Brain microvascular endothelial cell (primary cell): ENCODE measurements at regions not wholly inside any gene's neighbourhood (a gene's known extent, or its start where the extent isn't known, plus 50 kb on each side); places are given as distances from the start of the nearest gene placed in this dataset.

Source experiments
- DNase-seq: peaks from one replicate; pipeline ENCODE4 v3.0.0-alpha.2; 2020
- H3K27ac ChIP-seq: fragments of 250-450 bp; sonication (Bioruptor Pico); 2 replicates; pipeline ENCODE4 v1.5.1; 2020; ENCODE audit warnings: mild to moderate bottlenecking, moderate library complexity
- H3K27me3 ChIP-seq: fragments of 250-450 bp; sonication (Bioruptor Pico); replicated peaks from 2 replicates; pipeline ENCODE4 v1.5.1; 2020; ENCODE audit warnings: mild to moderate bottlenecking
- H3K36me3 ChIP-seq: fragments of 250-450 bp; sonication (Bioruptor Pico); replicated peaks from 2 replicates; pipeline ENCODE4 v1.5.1; 2020; ENCODE audit warnings: mild to moderate bottlenecking
- H3K4me3 ChIP-seq: 2 replicates; pipeline ENCODE4 v1.5.1; 2011; ENCODE audit warnings: low read depth, mild to moderate bottlenecking, control low read depth, low read length, moderate library complexity
- CTCF ChIP-seq: IDR thresholded peaks from 2 replicates; pipeline ENCODE4 v1.5.1; 2011; ENCODE audit warnings: low read depth, mild to moderate bottlenecking, moderate library complexity, low read length, control low read depth, inconsistent platforms; ENCODE audit errors: missing control alignments
- in situ Hi-C: cut with HindIII; loops from 2 replicates; pipeline ENCODE4 v1.10.0; 2017; ENCODE audit warnings: low sequenced_read_pairs, low pct_ligation_motif_present

GRCh38 chr9:87212605-87213021, 265.3 kb upstream of the GAS1 start:
- no peak for DNase-seq
- in situ Hi-C loops, result no loop called here
- no peak overlapping the region for H3K27ac ChIP-seq
- H3K4me3 ChIP-seq, result no peak overlapping the region
- no peaks in the 10 kb centered on the region for H3K27me3 ChIP-seq
- no peak for TF ChIP-seq CTCF
- H3K36me3 ChIP-seq, result no peaks in the 10 kb centered on the region

GRCh38 chr9:87213948-87214347, 266.6 kb upstream of the GAS1 start:
- no peak for TF ChIP-seq CTCF
- H3K27me3 ChIP-seq, result no peaks in the 10 kb centered on the region
- no peaks in the 10 kb centered on the region for H3K36me3 ChIP-seq
- in situ Hi-C loops, result no loop called here
- H3K27ac ChIP-seq, result no peak overlapping the region
- DNase-seq, result peak; percentile 73
- H3K4me3 ChIP-seq, result no peak overlapping the region

- in situ Hi-C loops, result no loop called here
- H3K4me3 ChIP-seq, result no peak overlapping the region
- no peaks in the 10 kb centered on the region for H3K36me3 ChIP-seq
- H3K27ac ChIP-seq, result no peak overlapping the region
- DNase-seq, result no peak
- no peaks in the 10 kb centered on the region for H3K27me3 ChIP-seq
- TF ChIP-seq CTCF, result no peak
Observed at GRCh38 chr9:87214991-87215390, 267.7 kb upstream of the GAS1 start.

DNA sequence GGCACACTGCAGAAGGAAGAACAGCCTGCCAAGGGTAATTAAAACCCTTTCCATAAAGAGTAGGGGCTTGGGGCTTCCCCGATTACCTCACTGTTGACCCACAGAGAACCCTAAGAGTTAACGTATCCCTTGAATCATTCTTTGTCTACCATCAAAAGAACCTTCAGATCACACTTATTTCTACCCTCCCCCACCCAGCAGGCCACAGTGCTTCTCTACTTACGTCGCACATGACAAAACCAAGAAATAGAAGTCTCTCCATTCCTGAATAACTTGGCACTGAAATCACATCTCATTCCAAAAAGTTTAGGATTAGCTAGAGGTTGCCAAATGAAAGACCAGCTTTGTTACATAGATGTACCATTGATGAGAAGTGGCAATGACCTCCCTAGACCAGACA, 268.7 kb upstream of the GAS1 start:
- Histone ChIP-seq H3K27me3 (no peaks in the 10 kb centered on the region), H3K36me3 (no peaks in the 10 kb centered on the region), H3K27ac (no peak overlapping the region), H3K4me3 (no peak overlapping the region)
- in situ Hi-C loops, result no loop called here
- DNase-seq, result no peak
- TF ChIP-seq CTCF, result no peak

DNA sequence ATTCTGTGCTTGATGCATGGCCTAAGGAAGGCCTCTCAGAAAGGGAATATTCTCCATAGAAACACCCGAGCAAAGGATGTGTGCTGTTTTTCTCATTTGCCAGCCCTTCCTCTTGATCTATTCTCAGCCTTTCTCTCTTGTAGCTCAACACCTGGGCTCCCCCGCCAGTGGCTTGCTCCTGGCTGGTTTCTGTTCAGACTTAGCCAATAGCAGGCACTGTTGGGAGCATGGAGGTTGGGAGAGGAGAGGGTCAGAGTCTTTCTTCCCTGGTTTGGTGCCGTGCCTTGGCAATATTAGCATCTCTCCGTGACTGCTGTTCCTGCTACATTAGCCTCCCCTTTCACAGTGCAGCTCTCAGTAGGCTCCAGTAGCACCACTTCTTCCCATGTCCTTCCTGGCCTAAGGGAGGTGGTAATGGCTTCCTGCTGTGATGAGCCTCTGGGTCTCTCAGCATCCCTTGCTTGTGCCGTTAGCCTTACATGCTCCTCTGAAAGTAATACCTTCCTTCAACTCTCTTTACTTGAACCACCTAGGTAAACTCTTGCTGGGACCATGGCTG, 269.7 kb upstream of the GAS1 start:
- in situ Hi-C loops, result no loop called here
- H3K27me3 ChIP-seq, result no peaks in the 10 kb centered on the region
- H3K36me3 ChIP-seq, result no peaks in the 10 kb centered on the region
- no peak overlapping the region for H3K27ac ChIP-seq
- DNase-seq, result no peak
- no peak overlapping the region for H3K4me3 ChIP-seq
- TF ChIP-seq CTCF, result no peak
